Endothelial cell of umbilical vein (primary cell): ENCODE measurements at regions not wholly inside any gene's neighbourhood (a gene's known extent, or its start where the extent isn't known, plus 50 kb on each side); places are given as distances from the start of the nearest gene placed in this dataset.

Source experiments
- EZH2 ChIP-seq: IDR thresholded peaks from 2 replicates; pipeline ENCODE4 v1.6.1; 2012; ENCODE audit warnings: borderline replicate concordance, low read depth, mild to moderate bottlenecking, moderate library complexity, low read length, inconsistent platforms; ENCODE audit not compliant: severe bottlenecking
- TF ChIP-seq, protein P1 (sequence below), 2 donors: IDR thresholded peaks; 1 replicate in 1 of 2; 2 replicates in 1 of 2; pipeline ENCODE4 v1.5.1; 2011; ENCODE audit warnings: low read length in 2 of 2, mild to moderate bottlenecking in 2 of 2, moderate library complexity in 2 of 2, control low read depth in 1 of 2, inconsistent platforms in 1 of 2, low read depth in 1 of 2; ENCODE audit not compliant: insufficient read depth in 1 of 2; ENCODE audit errors: extremely low read depth in 1 of 2

DNA sequence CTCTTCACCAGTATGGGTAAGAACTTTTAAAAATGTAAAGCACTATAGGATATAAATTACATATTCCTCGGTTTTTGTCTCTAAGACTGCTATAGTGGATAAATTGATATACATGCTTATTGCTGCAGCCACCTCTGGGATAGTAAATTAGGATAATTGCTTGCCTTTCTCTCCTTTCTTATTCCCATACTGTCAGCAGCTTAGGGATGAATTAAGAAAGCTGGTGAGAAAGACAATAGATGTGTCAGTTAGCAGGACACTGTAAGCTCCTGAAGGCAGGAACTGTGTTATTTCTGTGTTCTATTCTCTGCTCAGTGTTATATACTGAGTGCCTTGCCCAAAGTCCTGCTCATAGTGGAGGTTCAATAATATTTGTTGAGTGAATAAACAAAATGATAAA lies 828.6 kb upstream of the ACVR2A start:
- TF ChIP-seq, protein P1, sequence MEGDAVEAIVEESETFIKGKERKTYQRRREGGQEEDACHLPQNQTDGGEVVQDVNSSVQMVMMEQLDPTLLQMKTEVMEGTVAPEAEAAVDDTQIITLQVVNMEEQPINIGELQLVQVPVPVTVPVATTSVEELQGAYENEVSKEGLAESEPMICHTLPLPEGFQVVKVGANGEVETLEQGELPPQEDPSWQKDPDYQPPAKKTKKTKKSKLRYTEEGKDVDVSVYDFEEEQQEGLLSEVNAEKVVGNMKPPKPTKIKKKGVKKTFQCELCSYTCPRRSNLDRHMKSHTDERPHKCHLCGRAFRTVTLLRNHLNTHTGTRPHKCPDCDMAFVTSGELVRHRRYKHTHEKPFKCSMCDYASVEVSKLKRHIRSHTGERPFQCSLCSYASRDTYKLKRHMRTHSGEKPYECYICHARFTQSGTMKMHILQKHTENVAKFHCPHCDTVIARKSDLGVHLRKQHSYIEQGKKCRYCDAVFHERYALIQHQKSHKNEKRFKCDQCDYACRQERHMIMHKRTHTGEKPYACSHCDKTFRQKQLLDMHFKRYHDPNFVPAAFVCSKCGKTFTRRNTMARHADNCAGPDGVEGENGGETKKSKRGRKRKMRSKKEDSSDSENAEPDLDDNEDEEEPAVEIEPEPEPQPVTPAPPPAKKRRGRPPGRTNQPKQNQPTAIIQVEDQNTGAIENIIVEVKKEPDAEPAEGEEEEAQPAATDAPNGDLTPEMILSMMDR (IDR thresholded peaks at IDR 0.05; ENCODE audit: extremely low read depth in 1 of 2, insufficient read depth in 1 of 2, low read depth in 1 of 2, low read length in 2 of 2) = no peak
- no peak for TF ChIP-seq EZH2
